Stomach (tissue), 4 donors: ENCODE measurements at regions not wholly inside any gene's neighbourhood (a gene's known extent, or its start where the extent isn't known, plus 50 kb on each side); places are given as distances from the start of the nearest gene placed in this dataset.

Source experiments
- CTCF ChIP-seq, 7 experiments: fragments of 450-650 bp in 4 of 7; fragments of 200-600 bp in 3 of 7; sonication (generic) in 3 of 7; IDR thresholded peaks; one replicate each; pipeline ENCODE4 v1.5.1; 2016 to 2019; ENCODE audit warnings: antibody characterized with exemption in 7 of 7, control low read depth in 2 of 7, mild to moderate bottlenecking in 1 of 7
- EP300 ChIP-seq: sonication (generic); formaldehyde crosslinking; IDR thresholded peaks from one replicate; pipeline ENCODE4 v1.6.1; 2017; ENCODE audit warnings: antibody characterized with exemption
- POLR2A ChIP-seq, 4 donors: fragments of 450-650 bp; IDR thresholded peaks; one replicate each; pipeline ENCODE4 v1.6.1; 2016; ENCODE audit warnings: antibody characterized with exemption in 4 of 4, control low read depth in 2 of 4, mild to moderate bottlenecking in 1 of 4, moderate library complexity in 1 of 4
- POLR2AphosphoS5 ChIP-seq, 3 donors: sonication (generic); formaldehyde crosslinking; IDR thresholded peaks; one replicate each; pipeline ENCODE4 v1.6.1; 2016; ENCODE audit warnings: antibody characterized with exemption in 3 of 3

GRCh38 chr1:58983633-58984245, 199.9 kb upstream of the JUN start:
- TF ChIP-seq CTCF (IDR thresholded peaks at IDR 0.05) (no peak), EP300 (no peak), POLR2A (IDR thresholded peaks at IDR 0.05) (no peak), POLR2AphosphoS5 (IDR thresholded peaks at IDR 0.05) (no peak)
